ENCODE measurements at regions not wholly inside any gene's neighbourhood (a gene's known extent, or its start where the extent isn't known, plus 50 kb on each side); places are given as distances from the start of the nearest gene placed in this dataset.

DNA sequence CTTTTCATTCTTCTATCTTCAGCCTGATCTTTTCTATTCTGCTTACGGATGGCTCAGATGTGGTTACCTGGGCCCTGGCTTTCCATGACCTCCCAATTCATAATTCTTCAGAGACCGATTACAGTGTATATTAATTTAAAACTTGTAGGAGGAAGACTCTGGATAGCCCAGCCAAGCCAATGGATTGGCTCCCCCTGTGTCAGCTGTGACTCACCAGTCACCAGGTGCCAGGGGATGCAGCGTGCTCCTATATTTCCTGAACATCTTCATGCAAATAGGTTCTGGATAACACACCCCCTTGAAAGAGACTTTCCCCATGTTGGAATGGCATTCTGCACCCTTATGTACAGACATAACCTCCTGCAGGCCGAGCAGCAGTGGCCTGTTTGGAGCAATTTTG, 208.3 kb upstream of the WSCD1 start:
- Histone ChIP-seq H2BK20ac (ENCODE audit: low read depth, low read length) (no peak overlapping the region), H3K9me3 (ENCODE audit: control insufficient read depth, insufficient read depth, low read length) (no peaks in the 10 kb centered on the region), H3K9me1 (ENCODE audit: insufficient read depth, low read length) (no peaks in the 10 kb centered on the region), H3K9ac (ENCODE audit: low read depth, low read length) (no peak overlapping the region), H4K5ac (ENCODE audit: low read depth, low read length) (no peak overlapping the region), H3K79me1 (ENCODE audit: low read depth in 1 of 2, low read length in 2 of 2) (no peaks in the 10 kb centered on the region), H2BK120ac (ENCODE audit: low read depth, low read length) (no peak overlapping the region), H3K4me1 (ENCODE audit: control insufficient read depth, insufficient read depth, low read length) (no peaks in the 10 kb centered on the region), H3K4ac (ENCODE audit: low read depth, low read length) (no peak overlapping the region), H2BK5ac (ENCODE audit: low read depth, low read length, poor library complexity, severe bottlenecking) (no peak overlapping the region), H3K4me2 (ENCODE audit: low read depth, low read length) (no peak overlapping the region), H4K8ac (ENCODE audit: low read depth in 2 of 2, low read length in 2 of 2) (no peak overlapping the region), H2AFZ (replicated peaks; ENCODE audit: low read length, poor library complexity) (no peak overlapping the region), H2BK15ac (ENCODE audit: low read depth, low read length) (no peak overlapping the region), H3K27me3 (ENCODE audit: control insufficient read depth, insufficient read depth, low read length) (no peaks in the 10 kb centered on the region; the same call in 1 of the 2 replicates), H4K91ac (ENCODE audit: insufficient read depth, low read depth, low read length) (no peak overlapping the region), H3K18ac (ENCODE audit: low read depth, low read length) (no peak overlapping the region), H3K4me3 (ENCODE audit: insufficient read depth, low read depth, low read length) (no peak overlapping the region), H3K56ac (ENCODE audit: extremely low read depth, insufficient read depth, low read length) (no peak overlapping the region), H2AK9ac (replicated peaks; ENCODE audit: low read depth, low read length, poor library complexity) (no peak overlapping the region), H3K14ac (replicated peaks; ENCODE audit: low read depth, low read length) (no peak overlapping the region), H3K23ac (ENCODE audit: low read depth, low read length) (no peak overlapping the region), H3K27ac (ENCODE audit: insufficient read depth, low read length) (no peak overlapping the region), H4K20me1 (ENCODE audit: insufficient read depth, low read length) (no peaks in the 10 kb centered on the region), H3K36me3 (ENCODE audit: control insufficient read depth, insufficient read depth, low read length) (no peaks in the 10 kb centered on the region), H2AK5ac (ENCODE audit: low read depth, low read length) (no peak overlapping the region)
- DNase-seq (no peak), ATAC-seq (ENCODE audit: low read depth) (no peak)
- WGBS, 2 experiments (ENCODE audit: extremely low coverage in 2 of 2, insufficient read length in 1 of 2): 17% methylated on average over 1 of the region's 4 CpGs; no CpG with 5 or more reads in 1 of the 2 experiments
- BruUV-seq (replicated peaks): no TSS peak
- CTCF ChIA-PET: no interaction called here
- intact Hi-C loops (cut with micrococcal nuclease) (no loop called here), in situ Hi-C loops (cut with MboI; ENCODE audit: low sequenced_read_pairs) (no loop called here), dilution Hi-C loops (cut with HindIII; ENCODE audit: low sequenced_read_pairs, unreplicated experiment) (no loop called here)
- POLR2A ChIA-PET (ENCODE audit: unreplicated experiment): no interaction called here
- TF ChIP-seq RCOR1 (IDR thresholded peaks at IDR 0.05; ENCODE audit: insufficient replicate concordance, low read length): no peak
- TF ChIP-seq, protein P1, sequence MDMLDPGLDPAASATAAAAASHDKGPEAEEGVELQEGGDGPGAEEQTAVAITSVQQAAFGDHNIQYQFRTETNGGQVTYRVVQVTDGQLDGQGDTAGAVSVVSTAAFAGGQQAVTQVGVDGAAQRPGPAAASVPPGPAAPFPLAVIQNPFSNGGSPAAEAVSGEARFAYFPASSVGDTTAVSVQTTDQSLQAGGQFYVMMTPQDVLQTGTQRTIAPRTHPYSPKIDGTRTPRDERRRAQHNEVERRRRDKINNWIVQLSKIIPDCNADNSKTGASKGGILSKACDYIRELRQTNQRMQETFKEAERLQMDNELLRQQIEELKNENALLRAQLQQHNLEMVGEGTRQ (IDR thresholded peaks at IDR 0.05; ENCODE audit: low read depth, low read length): no peak
- peak; percentile 67; the same call in 1 of the 2 replicates for TF ChIP-seq RFX5 (IDR thresholded peaks at IDR 0.05; ENCODE audit: low read depth, low read length)
- TF ChIP-seq RAD21 (IDR thresholded peaks at IDR 0.05; ENCODE audit: low read length): no peak
- TF ChIP-seq MAZ (IDR thresholded peaks at IDR 0.05; ENCODE audit: borderline replicate concordance, low read depth, low read length): no peak
